ENCODE measurements at regions not wholly inside any gene's neighbourhood (a gene's known extent, or its start where the extent isn't known, plus 50 kb on each side); places are given as distances from the start of the nearest gene placed in this dataset.

GRCh38 chrX:109875831-109876230 is 127.1 kb upstream of the TMEM164 start:
- TF ChIP-seq CTCF (conservative IDR thresholded peaks at IDR 0.05): no peak
- TF ChIP-seq EZH2 (IDR thresholded peaks at IDR 0.05; ENCODE audit: low read depth): no peak
